AG09309 (cell line): ENCODE measurements at regions not wholly inside any gene's neighbourhood (a gene's known extent, or its start where the extent isn't known, plus 50 kb on each side); places are given as distances from the start of the nearest gene placed in this dataset.

Experiments used
- DNase-seq: peaks from one replicate; pipeline ENCODE4 v3.0.0-alpha.2; 2010; ENCODE audit warnings: low read depth
- H3K4me3 ChIP-seq: 2 replicates; pipeline ENCODE4 v1.5.1; 2011; ENCODE audit warnings: mild to moderate bottlenecking, low read depth, low read length, moderate library complexity; ENCODE audit not compliant: control insufficient read depth
- CTCF ChIP-seq: IDR thresholded peaks from 2 replicates; pipeline ENCODE4 v1.5.1; 2011; ENCODE audit warnings: mild to moderate bottlenecking, low read depth, low read length, inconsistent platforms; ENCODE audit not compliant: insufficient read depth, control insufficient read depth; ENCODE audit errors: missing control alignments

DNA sequence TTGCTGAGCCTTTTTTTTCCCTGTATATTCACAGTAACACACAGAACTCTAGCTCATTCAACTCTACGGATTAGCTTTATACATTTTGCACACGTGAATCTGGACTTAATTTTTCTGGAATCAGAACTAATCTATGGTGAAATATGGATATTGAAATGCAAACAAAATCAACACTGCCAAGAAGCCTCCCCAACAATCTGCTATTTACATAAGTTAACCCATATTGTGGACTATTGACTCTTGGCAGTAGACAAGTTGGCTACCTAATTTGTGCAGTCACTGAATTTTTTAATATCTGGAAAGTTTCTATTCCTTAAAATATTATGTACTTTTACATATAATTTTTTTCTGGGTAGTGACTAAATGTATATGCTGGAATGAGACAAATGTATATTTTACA is 815.4 kb downstream of the PCDH17 start:
- TF ChIP-seq CTCF, result no peak
- H3K4me3 ChIP-seq, result no peak overlapping the region
- DNase-seq, result no peak

DNA sequence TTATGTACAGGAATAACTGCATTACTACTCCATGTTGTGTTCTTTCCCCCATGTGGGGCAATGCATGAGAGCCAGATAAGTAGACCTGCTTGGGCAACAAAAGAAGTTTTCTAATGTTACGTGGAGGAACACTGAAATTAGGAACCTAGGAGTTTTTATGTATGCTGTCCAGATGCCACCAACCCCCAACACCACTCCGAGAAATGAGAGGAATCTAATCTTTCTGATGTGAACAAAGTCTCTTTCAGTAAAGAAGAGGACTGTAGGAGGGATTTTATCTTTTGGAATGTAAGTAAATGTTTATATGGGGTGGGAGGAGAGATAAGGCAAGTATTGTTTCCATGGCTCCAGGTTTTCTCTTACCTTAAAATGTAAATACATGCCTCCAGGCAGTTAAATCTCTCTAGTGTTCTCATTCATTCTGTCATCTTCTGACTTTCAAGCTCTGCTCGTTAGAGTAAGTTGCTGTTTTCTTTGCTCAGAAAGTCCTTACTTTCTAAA is 820.6 kb downstream of the PCDH17 start:
- no peak for TF ChIP-seq CTCF
- DNase-seq, result no peak

DNA sequence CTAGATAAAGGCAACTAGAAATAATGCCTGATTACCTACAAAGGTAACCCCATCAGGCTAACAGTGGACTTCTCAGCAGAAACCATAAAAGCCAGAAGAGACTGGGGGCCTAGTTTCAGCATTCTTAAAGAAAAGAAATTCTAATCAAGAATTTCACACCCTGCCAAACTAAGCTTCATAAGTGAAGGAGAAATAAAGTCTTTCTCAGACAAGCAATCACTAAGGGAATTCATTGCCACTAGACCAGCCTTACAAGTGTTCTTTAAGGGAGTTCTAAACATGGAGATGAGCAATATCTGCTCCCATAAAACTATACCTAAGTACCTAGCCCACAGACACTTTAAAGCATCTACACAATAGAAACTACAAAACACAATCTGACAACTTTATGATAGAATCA is 823.5 kb downstream of the PCDH17 start:
- no peak for DNase-seq
- no peak overlapping the region for H3K4me3 ChIP-seq
- TF ChIP-seq CTCF, result no peak

More for the DNA sequence above, 820.6 kb downstream of the PCDH17 start:
- H3K4me3 ChIP-seq, result no peak overlapping the region

- DNase-seq, result no peak
- no peak for TF ChIP-seq CTCF
- no peak overlapping the region for H3K4me3 ChIP-seq
These were observed 829.7 kb downstream of the PCDH17 start for GRCh38 chr13:58461217-58461616.

DNA sequence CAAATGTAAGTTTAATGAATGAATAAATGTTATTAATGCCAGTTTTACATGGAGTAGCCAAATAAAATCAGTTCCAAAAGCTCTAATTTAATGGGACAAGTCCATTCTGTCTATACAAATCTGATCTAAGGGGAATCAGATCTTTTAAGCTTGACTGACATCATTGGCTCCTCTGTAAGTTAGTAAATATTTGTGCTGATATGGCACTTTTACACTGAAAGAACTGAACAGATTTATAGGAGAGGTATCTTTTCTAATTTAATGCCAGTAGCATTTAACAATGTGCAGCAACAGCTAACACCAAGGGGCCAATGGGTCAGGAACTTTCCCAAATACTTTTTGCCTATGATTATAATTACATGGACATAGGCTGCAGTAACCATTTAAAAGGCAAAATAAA is 832.3 kb downstream of the PCDH17 start:
- H3K4me3 ChIP-seq, result no peak overlapping the region
- TF ChIP-seq CTCF, result no peak
- DNase-seq, result no peak

GRCh38 chr13:58467176-58467575 is 835.6 kb downstream of the PCDH17 start:
- no peak overlapping the region for H3K4me3 ChIP-seq

More at GRCh38 chr13:58467176-58467575, 835.6 kb downstream of the PCDH17 start:
- DNase-seq, result no peak
- TF ChIP-seq CTCF, result no peak
